A673 (cell line): ENCODE measurements at regions not wholly inside any gene's neighbourhood (a gene's known extent, or its start where the extent isn't known, plus 50 kb on each side); places are given as distances from the start of the nearest gene placed in this dataset.
"Not testable (repeated sequence)": the region's sequence is repeated elsewhere in the genome, so short reads cannot be mapped to it uniquely, and the experiment has no call there.

Experiments used
- BruUV-seq: library from RNA; stranded (reverse); fragments of 400-500 nt; replicated peaks from 2 replicates; lab custom pipeline; 2021; lab: Mats Ljungman, UMichigan
- CTCF ChIA-PET: fragments of 300-600 bp; sonication (Branson Sonifier 250); formaldehyde crosslinking; loops from one replicate; lab custom pipeline; 2022; ENCODE audit warnings: antibody characterized with exemption; lab: Charles Lee
- POLR2A ChIA-PET: fragments of 300-600 bp; sonication (Branson Sonifier 250); formaldehyde crosslinking; loops from one replicate; lab custom pipeline; 2022; ENCODE audit warnings: antibody characterized with exemption; ENCODE audit not compliant: low non-redundant PET; lab: Charles Lee
- DNase-seq: peaks from one replicate; pipeline ENCODE4 v3.0.0-alpha.2; 2015; ENCODE audit warnings: low spot score
- H3K27ac ChIP-seq: fragments of 200-600 bp; sonication (generic); 2 replicates; pipeline ENCODE4 v1.5.1; 2016; ENCODE audit warnings: mixed run types, low read depth, mild to moderate bottlenecking, mixed read lengths, antibody characterized with exemption, low read length; ENCODE audit not compliant: poor library complexity, severe bottlenecking
- H3K27me3 ChIP-seq: fragments of 200-600 bp; sonication (generic); replicated peaks from 2 replicates; pipeline ENCODE4 v1.6.1; 2017; ENCODE audit warnings: mixed run types, low read depth, mild to moderate bottlenecking, mixed read lengths, antibody characterized with exemption, low read length; ENCODE audit not compliant: insufficient read depth, poor library complexity
- H3K36me3 ChIP-seq: fragments of 200-600 bp; sonication (generic); 2 replicates; pipeline ENCODE4 v1.6.1; 2016; ENCODE audit warnings: mixed run types, mild to moderate bottlenecking, mixed read lengths, antibody characterized with exemption, low read length; ENCODE audit not compliant: insufficient read depth, poor library complexity, severe bottlenecking
- H3K4me1 ChIP-seq: fragments of 200-600 bp; sonication (generic); 2 replicates; pipeline ENCODE4 v1.6.1; 2017; ENCODE audit warnings: mixed run types, mild to moderate bottlenecking, mixed read lengths, antibody characterized with exemption, low read length; ENCODE audit not compliant: insufficient read depth, poor library complexity, severe bottlenecking
- H3K4me3 ChIP-seq: fragments of 200-600 bp; sonication (generic); 2 replicates; pipeline ENCODE4 v1.5.1; 2016; ENCODE audit warnings: low read depth, mixed run types, mild to moderate bottlenecking, mixed read lengths, low read length; ENCODE audit not compliant: poor library complexity, severe bottlenecking
- H3K9me3 ChIP-seq: fragments of 200-600 bp; sonication (generic); 2 replicates; pipeline ENCODE4 v1.6.1; 2016; ENCODE audit warnings: mixed run types, low read depth, mild to moderate bottlenecking, mixed read lengths, antibody characterized with exemption, low read length; ENCODE audit not compliant: poor library complexity, severe bottlenecking
- CTCF ChIP-seq: fragments of 300-800, 200-600 bp; sonication (generic); conservative IDR thresholded peaks from 2 replicates; pipeline ENCODE4 v1.5.1; 2017; ENCODE audit warnings: low read depth, mild to moderate bottlenecking, antibody characterized with exemption, low read length, moderate library complexity, mixed read lengths
- intact Hi-C: fragments of 100-400 bp; cut with micrococcal nuclease; formaldehyde crosslinking; loops from one replicate; pipeline ENCODE4 v1.10.0; 2022; ENCODE audit not compliant: unreplicated experiment

GRCh38 chr7:128596336-128597128, 75.6 kb upstream of the GARIN1A start:
- H3K36me3 ChIP-seq, BruUV-seq, H3K27me3 ChIP-seq, POLR2A ChIA-PET, H3K4me1 ChIP-seq, H3K27ac ChIP-seq, CTCF ChIA-PET, H3K4me3 ChIP-seq, DNase-seq, intact Hi-C loops, H3K9me3 ChIP-seq: not testable (repeated sequence)

GRCh38 chr7:128598946-128599345, 73.1 kb upstream of the GARIN1A start:
- H3K4me3 ChIP-seq, H3K36me3 ChIP-seq, BruUV-seq, H3K27me3 ChIP-seq, H3K4me1 ChIP-seq, CTCF ChIA-PET, intact Hi-C loops, H3K27ac ChIP-seq, H3K9me3 ChIP-seq, POLR2A ChIA-PET: not testable (repeated sequence)
- DNase-seq, result peak; percentile 12

- H3K27me3 ChIP-seq, H3K4me1 ChIP-seq, H3K36me3 ChIP-seq, POLR2A ChIA-PET, H3K9me3 ChIP-seq, H3K27ac ChIP-seq, BruUV-seq: not testable (repeated sequence)
- TF ChIP-seq CTCF, result peak; percentile 53
- intact Hi-C loops, result loop anchor here (2.0 kb wide), 1 partner anchor 272 kb away; no protein-coding TSS in a partner anchor
- H3K4me3 ChIP-seq, result peak overlapping the region; percentile 25
- DNase-seq, result peak; percentile 63
- CTCF ChIA-PET, result interaction anchor here (0.6 to 1.2 kb wide), 4 partner anchors 182 to 275 kb away, joined by 3 to 4 read pairs (median 4); no protein-coding TSS in a partner anchor
Measured at GRCh38 chr7:128608678-128609421, 63.2 kb upstream of the GARIN1A start.

GRCh38 chr7:128613366-128613765, 58.7 kb upstream of the GARIN1A start:
- H3K27me3 ChIP-seq, CTCF ChIA-PET, BruUV-seq, POLR2A ChIA-PET, H3K4me1 ChIP-seq, H3K36me3 ChIP-seq, H3K9me3 ChIP-seq, H3K4me3 ChIP-seq, H3K27ac ChIP-seq, DNase-seq, intact Hi-C loops: not testable (repeated sequence)

GRCh38 chr7:128614812-128615211, 57.3 kb upstream of the GARIN1A start:
- DNase-seq, POLR2A ChIA-PET, H3K4me3 ChIP-seq, H3K27me3 ChIP-seq, CTCF ChIA-PET, intact Hi-C loops, BruUV-seq, H3K27ac ChIP-seq, H3K9me3 ChIP-seq, H3K36me3 ChIP-seq, H3K4me1 ChIP-seq: not testable (repeated sequence)

GRCh38 chr7:128616799-128617198, 55.3 kb upstream of the GARIN1A start:
- DNase-seq, H3K27ac ChIP-seq, H3K36me3 ChIP-seq, POLR2A ChIA-PET, CTCF ChIA-PET, H3K9me3 ChIP-seq, H3K4me3 ChIP-seq, BruUV-seq, H3K4me1 ChIP-seq, H3K27me3 ChIP-seq, intact Hi-C loops: not testable (repeated sequence)
